GM23338 (cell line): ENCODE measurements at regions not wholly inside any gene's neighbourhood (a gene's known extent, or its start where the extent isn't known, plus 50 kb on each side); places are given as distances from the start of the nearest gene placed in this dataset.

Experiments
- ATAC-seq: fragments of 200-7000 bp; cut with Tn5 transposase; 3 replicates; pipeline ENCODE4 v1.9.1; 2020
- DNase-seq: peaks from one replicate; pipeline ENCODE4 v3.0.0-alpha.2; 2015; ENCODE audit warnings: low spot score
- H2AFZ ChIP-seq: fragments of 200-600 bp; sonication (generic); 2 replicates; pipeline ENCODE4 v1.8.0; 2016; ENCODE audit warnings: antibody characterized with exemption, mild to moderate bottlenecking, moderate library complexity
- H3F3A ChIP-seq: fragments of 200-600 bp; sonication (generic); replicated peaks from 2 replicates; pipeline ENCODE4 v1.8.0; 2017; ENCODE audit warnings: antibody characterized with exemption, mixed run types, low read depth
- H3K27ac ChIP-seq: fragments of 200-600 bp; sonication (generic); 2 replicates; pipeline ENCODE4 v1.6.1; 2016; ENCODE audit warnings: low read depth
- H3K27me3 ChIP-seq: fragments of 200-600 bp; sonication (generic); 2 replicates; pipeline ENCODE4 v1.8.0; 2016; ENCODE audit warnings: mild to moderate bottlenecking, mixed run types, moderate library complexity; ENCODE audit not compliant: insufficient read depth
- H3K36me3 ChIP-seq: fragments of 200-600 bp; sonication (generic); 2 replicates; pipeline ENCODE4 v1.8.0; 2016; ENCODE audit warnings: mild to moderate bottlenecking; ENCODE audit not compliant: insufficient read depth
- H3K4me1 ChIP-seq: fragments of 200-600 bp; sonication (generic); 2 replicates; pipeline ENCODE4 v1.8.0; 2016; ENCODE audit warnings: mild to moderate bottlenecking, moderate library complexity; ENCODE audit not compliant: insufficient read depth
- H3K4me2 ChIP-seq: fragments of 200-600 bp; sonication (generic); 2 replicates; pipeline ENCODE4 v1.7.1; 2017; ENCODE audit warnings: mixed run types
- H3K4me3 ChIP-seq: fragments of 200-600 bp; sonication (generic); 2 replicates; pipeline ENCODE4 v1.6.1; 2016; ENCODE audit warnings: mixed run types
- H3K79me2 ChIP-seq: fragments of 200-600 bp; sonication (generic); replicated peaks from 2 replicates; pipeline ENCODE4 v1.8.0; 2017; ENCODE audit warnings: mild to moderate bottlenecking; ENCODE audit not compliant: insufficient read depth
- H3K9me2 ChIP-seq: fragments of 200-600 bp; sonication (generic); 2 replicates; pipeline ENCODE4 v1.8.0; 2017; ENCODE audit not compliant: insufficient read depth
- H4K20me1 ChIP-seq: fragments of 200-600 bp; sonication (generic); replicated peaks from 2 replicates; pipeline ENCODE4 v1.8.0; 2017; ENCODE audit warnings: mild to moderate bottlenecking; ENCODE audit not compliant: insufficient read depth
- H3K27ac Mint-ChIP-seq: 2 replicates; pipeline ENCODE4 v1.8.0; 2020; ENCODE audit warnings: inconsistent platforms, mild to moderate bottlenecking, moderate library complexity, mixed read lengths
- H3K27me3 Mint-ChIP-seq: 3 replicates; pipeline ENCODE4 v1.8.0; 2022; ENCODE audit warnings: low read depth, mild to moderate bottlenecking, moderate library complexity, mixed read lengths, inconsistent platforms; ENCODE audit not compliant: insufficient read depth, poor library complexity
- H3K36me3 Mint-ChIP-seq: 3 replicates; pipeline ENCODE4 v1.8.0; 2021; ENCODE audit warnings: low read depth, mild to moderate bottlenecking, inconsistent platforms, moderate library complexity, mixed read lengths
- H3K4me1 Mint-ChIP-seq: 3 replicates; pipeline ENCODE4 v1.8.0; 2020; ENCODE audit warnings: mild to moderate bottlenecking, inconsistent platforms, mixed read lengths
- H3K4me3 Mint-ChIP-seq: 3 replicates; pipeline ENCODE4 v1.8.0; 2021; ENCODE audit warnings: moderate library complexity, mild to moderate bottlenecking, inconsistent platforms, mixed read lengths
- H3K9me3 Mint-ChIP-seq: 3 replicates; pipeline ENCODE4 v1.8.0; 2020; ENCODE audit warnings: moderate library complexity, mild to moderate bottlenecking, inconsistent platforms, mixed read lengths
- CREB1 ChIP-seq: fragments of 250-450 bp; sonication (Bioruptor Pico); IDR thresholded peaks from 2 replicates; pipeline ENCODE4 v1.5.0; 2020; ENCODE audit warnings: low read depth, mild to moderate bottlenecking, moderate library complexity
- EZH2 ChIP-seq: fragments of 200-600 bp; sonication (generic); IDR thresholded peaks from one replicate; pipeline ENCODE4 v1.8.0; 2017; ENCODE audit warnings: antibody characterized with exemption, mild to moderate bottlenecking, low read depth; ENCODE audit not compliant: unreplicated experiment
- EZH2phosphoT487 ChIP-seq: fragments of 200-600 bp; sonication (generic); IDR thresholded peaks from one replicate; pipeline ENCODE4 v1.8.1; 2018; ENCODE audit warnings: antibody characterized with exemption; ENCODE audit not compliant: unreplicated experiment
- JUNB ChIP-seq: IDR thresholded peaks from one replicate; pipeline ENCODE4 v1.6.1; 2016; ENCODE audit warnings: antibody characterized with exemption; ENCODE audit not compliant: unreplicated experiment
- NANOG ChIP-seq: IDR thresholded peaks from 2 replicates; pipeline ENCODE4 v1.6.1; 2016; ENCODE audit warnings: antibody characterized with exemption, borderline replicate concordance
- POLR2AphosphoS5 ChIP-seq: IDR thresholded peaks from 2 replicates; pipeline ENCODE4 v1.6.1; 2016; ENCODE audit warnings: antibody characterized with exemption, low read depth
- REST ChIP-seq: IDR thresholded peaks from one replicate; pipeline ENCODE4 v1.6.1; 2018; ENCODE audit warnings: antibody characterized with exemption; ENCODE audit not compliant: unreplicated experiment
- STAT1 ChIP-seq: IDR thresholded peaks from one replicate; pipeline ENCODE4 v1.6.1; 2016; ENCODE audit warnings: antibody characterized with exemption; ENCODE audit not compliant: unreplicated experiment
- ZNF114 ChIP-seq: fragments of 250-450 bp; sonication (Bioruptor Pico); IDR thresholded peaks from 2 replicates; pipeline ENCODE4 v1.5.0; 2020; ENCODE audit warnings: mild to moderate bottlenecking, moderate library complexity
- ZNF331 ChIP-seq: fragments of 250-450 bp; sonication (Bioruptor Pico); IDR thresholded peaks from 2 replicates; pipeline ENCODE4 v1.5.0; 2020; ENCODE audit warnings: low read depth, mild to moderate bottlenecking, moderate library complexity
- ZNF462 ChIP-seq: fragments of 250-450 bp; sonication (Bioruptor Pico); IDR thresholded peaks from 2 replicates; pipeline ENCODE4 v1.5.0; 2020; ENCODE audit warnings: mild to moderate bottlenecking, moderate library complexity
- TF ChIP-seq, protein P1 (sequence below): IDR thresholded peaks from 2 replicates; pipeline ENCODE4 v1.6.1; 2016; ENCODE audit warnings: antibody characterized with exemption
- TF ChIP-seq, protein P2 (sequence below), 2 experiments: fragments of 200-600 bp in 1 of 2; sonication (generic) in 1 of 2; conservative IDR thresholded peaks; 2 replicates each; pipeline versions ENCODE4 v1.5.1 to v1.6.1; 2016 to 2017; ENCODE audit warnings: antibody characterized with exemption in 2 of 2, low read depth in 2 of 2, mild to moderate bottlenecking in 2 of 2, moderate library complexity in 1 of 2

DNA sequence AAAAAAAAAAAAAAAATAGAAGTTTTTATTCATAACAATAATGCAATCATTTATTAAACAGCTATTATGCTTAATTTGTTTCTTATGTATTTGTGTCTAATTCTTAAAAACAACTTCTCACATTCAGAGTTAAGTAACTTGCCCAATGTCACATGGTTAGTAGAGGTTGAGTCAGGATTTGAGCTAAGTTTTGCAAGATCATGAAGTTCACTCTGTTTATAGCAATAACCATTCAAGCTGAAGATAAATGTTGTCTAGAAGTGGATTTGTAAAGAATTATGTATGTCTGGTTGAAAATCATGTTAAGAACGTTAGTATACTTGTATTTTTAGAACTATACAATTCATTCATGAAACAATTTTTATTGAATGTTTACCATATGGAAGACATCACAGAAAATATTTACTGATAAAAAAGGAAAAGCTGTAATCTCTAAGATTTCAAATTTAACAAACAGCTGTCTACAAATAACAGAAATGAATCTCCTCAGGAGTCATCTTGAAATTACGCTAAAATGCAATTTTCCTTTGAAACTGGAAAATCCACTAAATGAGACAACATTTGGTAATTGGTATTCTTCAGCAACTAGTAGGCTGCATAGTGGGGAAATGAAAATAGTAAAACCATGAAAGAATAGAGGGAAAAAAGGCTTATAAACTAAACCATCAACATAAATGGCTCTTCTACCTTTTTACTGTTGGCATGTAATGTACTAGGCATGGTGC lies 70.5 kb upstream of the AHR start:
- no peaks in the 10 kb centered on the region for H3K79me2 ChIP-seq
- no peak overlapping the region for H3K27ac Mint-ChIP-seq
- no peaks in the 10 kb centered on the region for H3K9me3 Mint-ChIP-seq
- TF ChIP-seq ZNF331 (CRISPR knock-in tag) (no peak), JUNB (no peak), EZH2phosphoT487 (no peak), NANOG (no peak), CREB1 (no peak), ZNF114 (CRISPR knock-in tag) (no peak), POLR2AphosphoS5 (no peak), ZNF462 (CRISPR knock-in tag) (no peak), REST (no peak), EZH2 (no peak), STAT1 (no peak)
- TF ChIP-seq, protein P1, sequence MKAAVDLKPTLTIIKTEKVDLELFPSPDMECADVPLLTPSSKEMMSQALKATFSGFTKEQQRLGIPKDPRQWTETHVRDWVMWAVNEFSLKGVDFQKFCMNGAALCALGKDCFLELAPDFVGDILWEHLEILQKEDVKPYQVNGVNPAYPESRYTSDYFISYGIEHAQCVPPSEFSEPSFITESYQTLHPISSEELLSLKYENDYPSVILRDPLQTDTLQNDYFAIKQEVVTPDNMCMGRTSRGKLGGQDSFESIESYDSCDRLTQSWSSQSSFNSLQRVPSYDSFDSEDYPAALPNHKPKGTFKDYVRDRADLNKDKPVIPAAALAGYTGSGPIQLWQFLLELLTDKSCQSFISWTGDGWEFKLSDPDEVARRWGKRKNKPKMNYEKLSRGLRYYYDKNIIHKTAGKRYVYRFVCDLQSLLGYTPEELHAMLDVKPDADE, result no peak
- TF ChIP-seq, protein P2, sequence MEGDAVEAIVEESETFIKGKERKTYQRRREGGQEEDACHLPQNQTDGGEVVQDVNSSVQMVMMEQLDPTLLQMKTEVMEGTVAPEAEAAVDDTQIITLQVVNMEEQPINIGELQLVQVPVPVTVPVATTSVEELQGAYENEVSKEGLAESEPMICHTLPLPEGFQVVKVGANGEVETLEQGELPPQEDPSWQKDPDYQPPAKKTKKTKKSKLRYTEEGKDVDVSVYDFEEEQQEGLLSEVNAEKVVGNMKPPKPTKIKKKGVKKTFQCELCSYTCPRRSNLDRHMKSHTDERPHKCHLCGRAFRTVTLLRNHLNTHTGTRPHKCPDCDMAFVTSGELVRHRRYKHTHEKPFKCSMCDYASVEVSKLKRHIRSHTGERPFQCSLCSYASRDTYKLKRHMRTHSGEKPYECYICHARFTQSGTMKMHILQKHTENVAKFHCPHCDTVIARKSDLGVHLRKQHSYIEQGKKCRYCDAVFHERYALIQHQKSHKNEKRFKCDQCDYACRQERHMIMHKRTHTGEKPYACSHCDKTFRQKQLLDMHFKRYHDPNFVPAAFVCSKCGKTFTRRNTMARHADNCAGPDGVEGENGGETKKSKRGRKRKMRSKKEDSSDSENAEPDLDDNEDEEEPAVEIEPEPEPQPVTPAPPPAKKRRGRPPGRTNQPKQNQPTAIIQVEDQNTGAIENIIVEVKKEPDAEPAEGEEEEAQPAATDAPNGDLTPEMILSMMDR (conservative IDR thresholded peaks at IDR 0.05; ENCODE audit: low read depth in 2 of 2), result no peak
- H3K27me3 ChIP-seq, result no peaks in the 10 kb centered on the region
- no peak overlapping the region for H3K4me2 ChIP-seq
- H3K4me3 ChIP-seq, result no peak overlapping the region
- H3K27me3 Mint-ChIP-seq, result no peaks in the 10 kb centered on the region
- DNase-seq, result no peak
- no peaks in the 10 kb centered on the region for H4K20me1 ChIP-seq
- no peaks in the 10 kb centered on the region for H3K4me1 Mint-ChIP-seq
- no peak overlapping the region for H2AFZ ChIP-seq
- no peaks in the 10 kb centered on the region for H3K36me3 ChIP-seq
- H3K9me2 ChIP-seq, result no peaks in the 10 kb centered on the region; the same call in none of the 2 replicates
- no peak overlapping the region for H3K27ac ChIP-seq
- H3K36me3 Mint-ChIP-seq, result no peaks in the 10 kb centered on the region
- no peaks in the 10 kb centered on the region for H3K4me1 ChIP-seq
- H3F3A ChIP-seq, result no peaks in the 10 kb centered on the region
- H3K4me3 Mint-ChIP-seq, result no peak overlapping the region
- ATAC-seq, result no peak
